Heart left ventricle (tissue), 16 donors: ENCODE measurements at regions not wholly inside any gene's neighbourhood (a gene's known extent, or its start where the extent isn't known, plus 50 kb on each side); places are given as distances from the start of the nearest gene placed in this dataset.

Experiments used
- ATAC-seq, 4 donors: fragments of 200-7000 bp; cut with Tn5 transposase; one replicate each; pipeline ENCODE4 v1.9.1; 2020 to 2022; ENCODE audit warnings: moderate library complexity in 4 of 4, mild to moderate bottlenecking in 3 of 4, moderate number of reproducible peaks in 1 of 4
- DNase-seq, 5 donors: peaks; one replicate each; pipeline ENCODE4 v3.0.0-alpha.2; 2020
- H3K27ac ChIP-seq, 12 donors: fragments of 200-600 bp; sonication (generic) in 4 of 12; one replicate each; pipeline versions ENCODE4 v1.5.0 to v1.8.0; 2016 to 2022; ENCODE audit warnings: mild to moderate bottlenecking in 2 of 12
- H3K27me3 ChIP-seq, 9 donors: fragments of 200-600 bp; sonication (generic) in 2 of 9; one replicate each; pipeline versions ENCODE4 v1.5.1 to v1.8.0; 2016 to 2022; ENCODE audit warnings: mild to moderate bottlenecking in 3 of 9
- H3K36me3 ChIP-seq, 9 donors: fragments of 200-600 bp; sonication (generic) in 2 of 9; one replicate each; pipeline versions ENCODE4 v1.5.0 to v1.8.0; 2018 to 2022; ENCODE audit warnings: mild to moderate bottlenecking in 2 of 9
- H3K4me1 ChIP-seq, 12 donors: fragments of 200-600 bp; sonication (generic) in 4 of 12; one replicate each; pipeline versions ENCODE4 v1.5.0 to v1.8.0; 2016 to 2022; ENCODE audit warnings: mild to moderate bottlenecking in 3 of 12
- H3K4me3 ChIP-seq, 12 donors: fragments of 200-600 bp; sonication (generic) in 4 of 12; one replicate each; pipeline versions ENCODE4 v1.5.0 to v1.8.0; 2017 to 2022; ENCODE audit warnings: mild to moderate bottlenecking in 9 of 12, moderate library complexity in 4 of 12
- H3K9me3 ChIP-seq, 12 donors: fragments of 200-600 bp; sonication (generic) in 4 of 12; one replicate each; pipeline versions ENCODE4 v1.5.0 to v1.8.0; 2016 to 2022; ENCODE audit warnings: mild to moderate bottlenecking in 1 of 12
- CTCF ChIP-seq, 12 donors: fragments of 200-600 bp; sonication (generic) in 4 of 12; IDR thresholded peaks; one replicate each; pipeline versions ENCODE4 v1.5.0 to v1.8.0; 2018 to 2022; ENCODE audit warnings: antibody characterized with exemption in 12 of 12, mild to moderate bottlenecking in 5 of 12
- POLR2A ChIP-seq, 2 donors: fragments of 450-650 bp; IDR thresholded peaks; one replicate each; pipeline ENCODE4 v1.6.1; 2017; ENCODE audit warnings: antibody characterized with exemption in 2 of 2, mild to moderate bottlenecking in 2 of 2, moderate library complexity in 2 of 2
- WGBS, 4 donors: extraction: QIAGEN DNeasy Blood & Tissue Kit in 2 of 4; methylation state at CpG; one replicate each; pipeline versions ENCODE4 v1.1.5 to v1.1.7; 2013 to 2018; 5-methylcytosine and 5-hydroxymethylcytosine counted together
- intact Hi-C, 10 donors: fragments of 100-400 bp; cut with DNase I; formaldehyde crosslinking; loops; one replicate each; pipeline versions ENCODE4 v1.11.1 to v1.14.2; 2022
- donor health status: ischemic (EF 13 %, LVEDD 7.1; RV severe dilation, severe dysfunction).
- donor health status: healthy with polysubstance abuse.
- donor health status: DM: no; HTN: yes; CAD: no.
- donor health status: DM: no; HTN: no; CAD: no.
- donor health status: ischemic (EF 25% LVEDD 6.9; RV normal size, moderate dysfunction).
- donor health status: ischemic (EF 25% LVEDD 5.7; RV mildly dilated, moderate dysfunction).
- donor health status: healthy.
- donor health status: DM: yes; HTN: yes; CAD: no.
- donor health status: ischemic (EF 35%, LVEDD 5.7; RV mildly dilated, moderate dysfunction).
- donor health status: nonischemic (EF 11% LVEDD 7.7; RV severe dilation, severe dysfunction).
- donor health status: DM: yes; HTN: yes; CAD: no.
- donor health status: PGD.
- donor health status: ischemic (EF 29% LVEDD 5.4; RV normal size, mild dysfunction).
- donor health status: nonischemic (EF 23%, LVEDD 6.1; RV moderate dilation, normal function).

GRCh38 chr1:221886311-221886710 lies 144.4 kb upstream of the DUSP10 start:
- Histone ChIP-seq H3K27me3 (no peaks in the 10 kb centered on the region), H3K27ac (no peak overlapping the region), H3K4me1 (peaks cover 0 to 7% (median 0%) of the 10 kb centered on the region in 12 donors), H3K4me3 (no peak overlapping the region), H3K36me3 (no peaks in the 10 kb centered on the region), H3K9me3 (no peaks in the 10 kb centered on the region)
- DNase-seq (no peak), ATAC-seq (no peak)
- TF ChIP-seq CTCF (IDR thresholded peaks at IDR 0.05) (no peak), POLR2A (IDR thresholded peaks at IDR 0.05) (no peak)
- 85 to 92% (median 91%) methylated on average over 2 of the region's 2 CpGs for WGBS, 4 donors
- intact Hi-C loops = no loop called here

- 62 to 79% (median 73%) methylated on average over 3 of the region's 3 CpGs for WGBS, 4 donors
- no peak for ATAC-seq
Measured at GRCh38 chr1:221884821-221885220, 142.9 kb upstream of the DUSP10 start.

GRCh38 chr1:221881805-221882581 lies 140.1 kb upstream of the DUSP10 start:
- Histone ChIP-seq H3K27ac (no peak overlapping the region), H3K27me3 (no peaks in the 10 kb centered on the region), H3K9me3 (no peaks in the 10 kb centered on the region), H3K4me1 (peaks cover 0 to 5% (median 0%) of the 10 kb centered on the region in 12 donors), H3K4me3 (no peak overlapping the region), H3K36me3 (no peaks in the 10 kb centered on the region)
- WGBS, 4 donors = 89 to 96% (median 90%) methylated on average over 5 of the region's 5 CpGs
- DNase-seq (no peak), ATAC-seq (no peak)
- intact Hi-C loops = no loop called here
- TF ChIP-seq POLR2A (IDR thresholded peaks at IDR 0.05) (no peak), CTCF (IDR thresholded peaks at IDR 0.05) (no peak)

More at GRCh38 chr1:221884821-221885220, 142.9 kb upstream of the DUSP10 start:
- no peaks in the 10 kb centered on the region for H3K27me3 ChIP-seq
- H3K4me3 ChIP-seq = no peak overlapping the region
- H3K4me1 ChIP-seq = peaks cover 0 to 7% (median 0%) of the 10 kb centered on the region in 12 donors
- H3K27ac ChIP-seq = no peak overlapping the region
- H3K9me3 ChIP-seq = no peaks in the 10 kb centered on the region
- intact Hi-C loops = no loop called here
- no peak for DNase-seq
- no peak for TF ChIP-seq CTCF (IDR thresholded peaks at IDR 0.05)
- TF ChIP-seq POLR2A (IDR thresholded peaks at IDR 0.05) = no peak
- H3K36me3 ChIP-seq = no peaks in the 10 kb centered on the region

GRCh38 chr1:221880182-221880581 lies 138.3 kb upstream of the DUSP10 start:
- 61 to 81% (median 69%) methylated on average over 1 of the region's 1 CpG for WGBS, 4 donors
- no peaks in the 10 kb centered on the region for H3K9me3 ChIP-seq
- H3K4me1 ChIP-seq = no peaks in the 10 kb centered on the region
- H3K27ac ChIP-seq = no peak overlapping the region
- no peak overlapping the region for H3K4me3 ChIP-seq
- TF ChIP-seq CTCF (IDR thresholded peaks at IDR 0.05) = no peak
- no peak for TF ChIP-seq POLR2A (IDR thresholded peaks at IDR 0.05)
- no peak for ATAC-seq
- no peak for DNase-seq
- intact Hi-C loops = no loop called here
- H3K27me3 ChIP-seq = no peaks in the 10 kb centered on the region
- no peaks in the 10 kb centered on the region for H3K36me3 ChIP-seq
